ENCODE measurements at regions not wholly inside any gene's neighbourhood (a gene's known extent, or its start where the extent isn't known, plus 50 kb on each side); places are given as distances from the start of the nearest gene placed in this dataset.

DNA sequence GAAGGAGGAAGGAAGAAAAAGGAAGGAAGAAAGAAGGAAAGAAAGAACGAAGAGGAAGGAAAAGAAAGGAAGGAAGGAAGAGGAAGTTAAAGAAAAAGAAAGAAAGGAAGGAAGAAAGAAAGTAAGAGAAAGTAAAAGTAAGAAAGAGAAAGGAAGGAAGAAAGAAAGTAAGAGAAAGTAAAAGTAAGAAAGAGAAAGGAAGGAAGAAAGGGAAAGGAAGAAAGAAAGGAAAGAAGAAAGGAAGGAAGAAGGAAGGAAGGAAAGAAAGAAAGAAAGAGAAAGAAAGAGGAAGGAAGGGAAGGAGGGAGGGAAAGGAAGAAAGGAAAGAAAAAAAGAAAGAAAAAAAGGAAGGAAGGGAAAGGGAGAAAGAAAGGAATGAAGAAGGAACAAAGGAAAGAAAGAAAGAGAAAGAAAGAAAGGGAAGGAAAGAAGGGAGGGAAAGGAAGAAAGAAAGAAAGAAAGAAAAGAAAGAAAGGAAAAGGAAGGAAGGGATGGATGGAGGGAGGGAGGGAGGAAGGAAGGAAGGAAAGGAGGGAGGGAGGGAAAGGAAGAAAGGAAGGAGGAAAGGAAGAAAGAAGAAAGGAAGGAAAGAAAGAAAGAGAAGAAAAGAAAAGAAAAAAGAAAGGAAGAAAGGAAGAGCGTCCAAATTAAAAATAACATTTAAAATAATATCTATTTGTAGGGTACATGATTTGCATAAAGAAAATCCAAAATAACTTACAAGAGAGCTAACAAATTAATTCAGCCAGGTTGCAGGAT lies 827.9 kb downstream of the TSN start:
- TF ChIP-seq EZH2 (IDR thresholded peaks at IDR 0.05; ENCODE audit: insufficient read depth, poor library complexity, severe bottlenecking): no peak
- TF ChIP-seq EZH2phosphoT487 (IDR thresholded peaks at IDR 0.05; ENCODE audit: insufficient read depth, low read depth): no peak
